MCF 10A (cell line): ENCODE measurements at regions not wholly inside any gene's neighbourhood (a gene's known extent, or its start where the extent isn't known, plus 50 kb on each side); places are given as distances from the start of the nearest gene placed in this dataset.

Source experiments
- BruUV-seq: library from RNA; stranded (reverse); fragments of 400-500 nt; replicated peaks from 2 replicates; lab custom pipeline; 2021; lab: Mats Ljungman, UMichigan
- CTCF ChIA-PET: fragments of 300-600 bp; sonication (Branson Sonifier 250); formaldehyde crosslinking; extraction: SDS; loops from one replicate; lab custom pipeline; 2021; ENCODE audit warnings: antibody characterized with exemption, inconsistent platforms; lab: Yijun Ruan, JAX
- POLR2A ChIA-PET: fragments of 300-600, 350-650 bp; sonication (Branson Sonifier 250); formaldehyde crosslinking; extraction: SDS; loops from one replicate; lab custom pipeline; 2020; ENCODE audit warnings: antibody characterized with exemption, inconsistent platforms; lab: Yijun Ruan, JAX
- DNase-seq: peaks from one replicate; pipeline ENCODE4 v3.0.0-alpha.2; 2018; ENCODE audit not compliant: unreplicated experiment
- H3K27ac Mint-ChIP-seq: one replicate; pipeline ENCODE4 v1.8.0; 2022; ENCODE audit warnings: mild to moderate bottlenecking, low read depth, mixed read lengths; ENCODE audit not compliant: unreplicated experiment
- H3K27me3 Mint-ChIP-seq: one replicate; pipeline ENCODE4 v1.8.0; 2022; ENCODE audit warnings: mixed read lengths; ENCODE audit not compliant: insufficient read depth, unreplicated experiment
- H3K36me3 Mint-ChIP-seq: one replicate; pipeline ENCODE4 v1.8.0; 2022; ENCODE audit warnings: mild to moderate bottlenecking, moderate library complexity, mixed read lengths; ENCODE audit not compliant: insufficient read depth, unreplicated experiment
- H3K4me1 Mint-ChIP-seq: one replicate; pipeline ENCODE4 v1.8.0; 2022; ENCODE audit warnings: mixed read lengths; ENCODE audit not compliant: insufficient read depth, unreplicated experiment
- H3K4me3 Mint-ChIP-seq: one replicate; pipeline ENCODE4 v1.8.0; 2022; ENCODE audit warnings: mild to moderate bottlenecking, moderate library complexity, mixed read lengths; ENCODE audit not compliant: unreplicated experiment
- H3K9me3 Mint-ChIP-seq: one replicate; pipeline ENCODE4 v1.8.0; 2022; ENCODE audit warnings: mixed read lengths; ENCODE audit not compliant: unreplicated experiment
- CTCF ChIP-seq: fragments of 200-600 bp; IDR thresholded peaks from one replicate; pipeline ENCODE4 v1.8.0; 2022; ENCODE audit warnings: antibody characterized with exemption, mild to moderate bottlenecking; ENCODE audit not compliant: unreplicated experiment
- intact Hi-C: fragments of 100-400 bp; cut with micrococcal nuclease; formaldehyde crosslinking; loops from 2 replicates; pipeline ENCODE4 v1.14.1; 2022

- no peak overlapping the region for H3K27ac Mint-ChIP-seq
- H3K9me3 Mint-ChIP-seq, result peaks cover 12% of the 10 kb centered on the region
- no peaks in the 10 kb centered on the region for H3K27me3 Mint-ChIP-seq
- no peaks in the 10 kb centered on the region for H3K4me1 Mint-ChIP-seq
- no peak for TF ChIP-seq CTCF
- ChIA-PET CTCF (no interaction called here), POLR2A (no interaction called here)
- H3K4me3 Mint-ChIP-seq, result no peak overlapping the region
- DNase-seq, result no peak
- no TSS peak for BruUV-seq
- peaks cover 5% of the 10 kb centered on the region for H3K36me3 Mint-ChIP-seq
- intact Hi-C loops, result no loop called here
These were observed 847.0 kb downstream of the TYW1 start for GRCh38 chr7:67843615-67844014.

- ChIA-PET POLR2A (no interaction called here), CTCF (interaction anchor here (0.6 kb wide), 2 partner anchors 70 to 78 kb away, joined by 3 to 4 read pairs; no protein-coding TSS in a partner anchor)
- no peak for DNase-seq
- Mint-ChIP-seq H3K4me3 (no peak overlapping the region), H3K27me3 (no peaks in the 10 kb centered on the region), H3K9me3 (peaks cover 25% of the 10 kb centered on the region), H3K4me1 (no peaks in the 10 kb centered on the region), H3K36me3 (peaks cover 5% of the 10 kb centered on the region), H3K27ac (no peak overlapping the region)
- BruUV-seq, result no TSS peak
- intact Hi-C loops, result no loop called here
- no peak for TF ChIP-seq CTCF
These were observed 850.6 kb downstream of the TYW1 start for GRCh38 chr7:67847092-67847787.

- intact Hi-C loops, result no loop called here
- H3K4me1 Mint-ChIP-seq, result no peaks in the 10 kb centered on the region
- no peak overlapping the region for H3K27ac Mint-ChIP-seq
- POLR2A ChIA-PET, result interaction anchor here (0.5 to 0.6 kb wide), 3 partner anchors 19 to 106 kb away, joined by 3 to 4 read pairs (median 4); no protein-coding TSS in a partner anchor
- H3K36me3 Mint-ChIP-seq, result no peaks in the 10 kb centered on the region
- H3K27me3 Mint-ChIP-seq, result no peaks in the 10 kb centered on the region
- TF ChIP-seq CTCF, result no peak
- DNase-seq, result no peak
- H3K9me3 Mint-ChIP-seq, result peaks cover 35% of the 10 kb centered on the region
- CTCF ChIA-PET, result no interaction called here
- no TSS peak for BruUV-seq
- no peak overlapping the region for H3K4me3 Mint-ChIP-seq
These were observed 857.9 kb downstream of the TYW1 start for GRCh38 chr7:67854221-67855178.

GRCh38 chr7:67855322-67855721 lies 858.7 kb downstream of the TYW1 start:
- DNase-seq, result no peak
- no peak overlapping the region for H3K27ac Mint-ChIP-seq
- ChIA-PET CTCF (no interaction called here), POLR2A (no interaction called here)
- no peaks in the 10 kb centered on the region for H3K27me3 Mint-ChIP-seq
- no peaks in the 10 kb centered on the region for H3K4me1 Mint-ChIP-seq
- H3K4me3 Mint-ChIP-seq, result no peak overlapping the region
- intact Hi-C loops, result no loop called here
- BruUV-seq, result no TSS peak
- TF ChIP-seq CTCF, result no peak
- no peaks in the 10 kb centered on the region for H3K36me3 Mint-ChIP-seq
- peaks cover 38% of the 10 kb centered on the region for H3K9me3 Mint-ChIP-seq
